Naive B cell (primary cell): ENCODE measurements at regions not wholly inside any gene's neighbourhood (a gene's known extent, or its start where the extent isn't known, plus 50 kb on each side); places are given as distances from the start of the nearest gene placed in this dataset.
A peak's percentile ranks its signal among the peaks of the same experiment; 100 is the strongest.

Experiments
- ATAC-seq, 2 donors: fragments of 150-1000 bp; cut with Tn5 transposase; 2 replicates each; pipeline ENCODE4 v1.10.0; 2021; ENCODE audit warnings: low read depth in 2 of 2, mild to moderate bottlenecking in 2 of 2, moderate library complexity in 2 of 2
- DNase-seq: peaks from one replicate; pipeline ENCODE4 v3.0.0; 2022
- H3K27ac Mint-ChIP-seq, 6 donors: one replicate each; pipeline ENCODE4 v1.8.0; 2020 to 2022; ENCODE audit warnings: mild to moderate bottlenecking in 6 of 6, mixed read lengths in 6 of 6, moderate library complexity in 5 of 6, inconsistent platforms in 2 of 6
- H3K27me3 Mint-ChIP-seq, 3 donors: one replicate each; pipeline ENCODE4 v1.8.0; 2021 to 2022; ENCODE audit warnings: mixed read lengths in 3 of 3, mild to moderate bottlenecking in 1 of 3
- H3K36me3 Mint-ChIP-seq, 2 donors: one replicate each; pipeline ENCODE4 v1.8.0; 2020 to 2022; ENCODE audit warnings: mixed read lengths in 2 of 2, inconsistent platforms in 1 of 2, mild to moderate bottlenecking in 1 of 2
- H3K4me1 Mint-ChIP-seq, 3 donors: one replicate each; pipeline ENCODE4 v1.8.0; 2020 to 2022; ENCODE audit warnings: mixed read lengths in 3 of 3, inconsistent platforms in 1 of 3, mild to moderate bottlenecking in 1 of 3, moderate library complexity in 1 of 3
- H3K4me3 Mint-ChIP-seq, 8 donors: one replicate each; pipeline ENCODE4 v1.8.0; 2020 to 2022; ENCODE audit warnings: mild to moderate bottlenecking in 8 of 8, mixed read lengths in 8 of 8, moderate library complexity in 8 of 8, inconsistent platforms in 2 of 8
- H3K9me3 Mint-ChIP-seq, 7 donors: one replicate each; pipeline ENCODE4 v1.8.0; 2020 to 2022; ENCODE audit warnings: mixed read lengths in 7 of 7, mild to moderate bottlenecking in 5 of 7, inconsistent platforms in 2 of 7, moderate library complexity in 1 of 7

DNA sequence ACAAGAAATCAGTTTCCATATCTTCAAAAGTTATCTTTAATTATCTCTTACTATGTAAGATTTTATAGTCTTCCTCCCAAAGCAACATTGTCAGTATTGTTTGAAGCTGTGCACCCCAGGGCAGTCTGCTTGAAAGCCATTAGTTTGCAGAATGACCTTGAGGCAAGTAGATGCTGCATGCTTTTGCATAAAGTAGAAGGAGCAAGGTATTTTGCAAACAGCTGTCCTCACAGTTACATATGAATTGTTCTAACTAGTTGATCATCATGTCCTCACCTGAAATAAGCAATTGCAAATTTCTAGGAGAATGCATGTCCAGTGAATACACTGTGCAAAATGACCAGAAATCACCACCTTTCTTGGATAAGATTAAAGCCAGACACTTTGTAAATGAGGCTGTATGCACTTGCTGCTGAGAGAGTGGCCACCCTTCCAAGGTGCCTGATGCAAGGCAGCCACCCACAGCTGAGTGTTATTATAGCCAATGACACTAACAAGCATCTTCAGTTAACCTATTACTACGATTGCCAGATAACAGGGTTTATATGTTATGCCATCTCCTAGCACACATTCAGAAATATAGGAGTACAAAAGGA, 730.0 kb upstream of the TMEM132C start:
- ATAC-seq: no peak
- Mint-ChIP-seq H3K27ac (no peak overlapping the region), H3K36me3 (no peaks in the 10 kb centered on the region), H3K4me1 (no peaks in the 10 kb centered on the region), H3K9me3 (peaks cover 0 to 12% (median 7%) of the 10 kb centered on the region in 7 donors), H3K4me3 (no peak overlapping the region), H3K27me3 (no peaks in the 10 kb centered on the region)
- no peak for DNase-seq

DNA sequence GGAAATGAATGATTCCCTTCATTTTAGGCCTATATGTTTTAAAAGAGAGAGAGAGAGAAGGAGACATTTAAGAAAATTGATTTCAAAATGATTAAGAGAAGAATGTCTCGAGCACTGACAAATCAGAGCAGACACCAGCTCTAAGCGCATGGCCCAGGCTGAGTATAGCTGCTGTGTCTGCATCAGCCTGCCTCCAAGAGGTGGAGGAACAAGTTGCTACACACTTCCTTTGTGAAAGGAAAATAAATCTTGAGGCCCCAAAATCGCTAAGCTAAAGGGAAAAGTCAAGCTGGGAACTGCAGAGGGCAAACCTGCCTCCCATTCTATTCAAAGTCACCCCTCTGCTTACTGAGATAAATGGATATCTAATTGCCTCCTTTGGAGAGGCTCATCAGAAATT, 728.7 kb upstream of the TMEM132C start:
- Mint-ChIP-seq H3K36me3 (no peaks in the 10 kb centered on the region), H3K27ac (no peak overlapping the region), H3K4me1 (no peaks in the 10 kb centered on the region), H3K27me3 (no peaks in the 10 kb centered on the region), H3K4me3 (no peak overlapping the region), H3K9me3 (peaks cover 0 to 12% (median 7%) of the 10 kb centered on the region in 7 donors)
- ATAC-seq (no peak), DNase-seq (no peak)

GRCh38 chr12:127539226-127539858, 727.6 kb upstream of the TMEM132C start:
- DNase-seq (no peak), ATAC-seq (no peak)
- peaks cover 0 to 12% (median 7%) of the 10 kb centered on the region in 7 donors for H3K9me3 Mint-ChIP-seq
- no peak overlapping the region for H3K4me3 Mint-ChIP-seq
- no peaks in the 10 kb centered on the region for H3K36me3 Mint-ChIP-seq
- no peaks in the 10 kb centered on the region for H3K4me1 Mint-ChIP-seq
- peak overlapping the region in 1 of 6 donors; percentile 83 for H3K27ac Mint-ChIP-seq
- no peaks in the 10 kb centered on the region for H3K27me3 Mint-ChIP-seq

GRCh38 chr12:127542391-127542790, 724.6 kb upstream of the TMEM132C start:
- peaks cover 0 to 6% (median 0%) of the 10 kb centered on the region in 7 donors for H3K9me3 Mint-ChIP-seq

DNA sequence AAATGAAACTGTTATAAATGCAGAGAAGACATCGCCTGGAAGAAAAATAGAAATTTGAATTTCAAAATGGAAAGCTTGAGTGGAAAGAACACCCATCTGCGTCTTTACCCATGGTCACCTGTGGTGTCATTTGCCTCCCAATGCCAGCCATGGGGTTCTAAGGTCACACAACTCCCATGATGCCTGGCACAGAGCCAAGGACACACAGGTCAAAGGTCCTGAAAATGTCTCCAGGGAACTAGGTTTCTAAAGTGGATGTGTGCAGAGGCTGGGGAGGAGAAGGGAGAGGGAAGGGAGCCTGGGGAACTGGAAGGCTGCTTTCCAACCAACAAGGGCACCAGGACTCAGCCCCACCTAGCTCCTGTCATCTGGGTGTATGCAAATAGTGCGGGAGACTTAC, 724.0 kb upstream of the TMEM132C start:
- H3K4me1 Mint-ChIP-seq: no peaks in the 10 kb centered on the region
- DNase-seq (no peak), ATAC-seq (no peak)
- no peak overlapping the region for H3K4me3 Mint-ChIP-seq
- H3K9me3 Mint-ChIP-seq: peaks cover 0 to 6% (median 2%) of the 10 kb centered on the region in 7 donors
- H3K27ac Mint-ChIP-seq: no peak overlapping the region
- no peaks in the 10 kb centered on the region for H3K36me3 Mint-ChIP-seq
- no peaks in the 10 kb centered on the region for H3K27me3 Mint-ChIP-seq

More at GRCh38 chr12:127542391-127542790, 724.6 kb upstream of the TMEM132C start:
- H3K4me3 Mint-ChIP-seq: no peak overlapping the region
- no peak overlapping the region for H3K27ac Mint-ChIP-seq
- ATAC-seq (no peak), DNase-seq (no peak)
- no peaks in the 10 kb centered on the region for H3K27me3 Mint-ChIP-seq
- no peaks in the 10 kb centered on the region for H3K4me1 Mint-ChIP-seq
- H3K36me3 Mint-ChIP-seq: no peaks in the 10 kb centered on the region

DNA sequence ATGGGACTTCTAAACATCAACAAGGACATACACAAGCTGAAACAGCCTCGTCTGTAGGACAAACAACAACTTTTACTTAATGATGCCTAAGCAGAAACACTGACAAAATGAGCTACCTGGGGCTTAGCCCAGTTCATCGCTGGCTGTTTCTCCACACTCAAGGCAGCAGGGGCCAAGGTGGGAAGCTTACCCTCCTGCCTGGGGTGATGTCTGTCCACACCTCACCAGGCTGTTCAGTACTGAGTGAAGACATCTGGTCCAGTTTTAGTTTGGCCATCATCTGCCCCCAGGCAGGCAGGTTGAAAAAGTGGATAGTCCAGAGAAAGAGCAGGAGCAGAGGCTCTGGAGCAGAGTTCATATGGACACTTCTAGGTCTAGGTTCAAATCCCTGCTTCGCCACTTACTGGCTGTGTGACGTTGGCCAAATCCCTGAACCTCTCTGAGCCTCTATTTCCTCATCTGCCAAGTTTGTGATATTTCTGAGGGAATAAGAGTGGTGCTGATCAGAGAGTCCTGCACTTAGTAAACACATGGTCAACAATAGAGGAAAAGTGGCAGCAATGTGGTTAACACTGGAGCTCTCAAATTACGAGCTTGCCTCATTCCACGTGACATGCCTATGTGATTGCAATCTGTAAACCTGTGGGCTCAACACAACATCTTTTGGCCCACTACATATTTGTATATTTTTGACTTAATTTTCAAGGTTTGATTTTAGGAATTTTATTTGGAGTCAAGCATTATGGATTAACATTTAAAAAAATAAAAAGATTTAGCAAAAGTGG, 720.1 kb upstream of the TMEM132C start:
- ATAC-seq (no peak), DNase-seq (no peak)
- Mint-ChIP-seq H3K27me3 (no peaks in the 10 kb centered on the region), H3K36me3 (no peaks in the 10 kb centered on the region), H3K4me3 (no peak overlapping the region), H3K27ac (no peak overlapping the region), H3K9me3 (peaks cover 0 to 5% (median 2%) of the 10 kb centered on the region in 7 donors), H3K4me1 (no peaks in the 10 kb centered on the region)

DNA sequence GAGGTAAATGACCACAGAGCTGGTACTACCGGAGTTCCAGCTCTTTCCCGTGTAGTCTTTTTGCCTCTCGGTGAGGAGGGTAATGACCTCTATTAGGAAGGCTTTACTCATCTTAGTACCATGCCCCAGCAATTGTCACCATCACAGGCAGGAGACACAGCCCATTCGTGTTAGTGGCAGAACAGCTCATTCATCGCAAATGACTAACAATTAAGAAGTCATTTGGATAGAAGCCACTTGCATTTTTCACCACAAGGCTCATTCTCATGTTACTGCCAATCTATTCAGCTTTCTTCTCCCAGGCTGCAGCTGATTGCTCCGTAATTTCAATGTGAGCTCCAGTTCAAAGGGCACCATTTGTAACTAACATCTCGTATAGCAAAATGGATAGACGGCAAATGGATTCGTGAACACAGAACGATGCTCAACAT, 718.8 kb upstream of the TMEM132C start:
- Mint-ChIP-seq H3K36me3 (no peaks in the 10 kb centered on the region), H3K4me1 (no peaks in the 10 kb centered on the region)
- no peak for ATAC-seq

DNA sequence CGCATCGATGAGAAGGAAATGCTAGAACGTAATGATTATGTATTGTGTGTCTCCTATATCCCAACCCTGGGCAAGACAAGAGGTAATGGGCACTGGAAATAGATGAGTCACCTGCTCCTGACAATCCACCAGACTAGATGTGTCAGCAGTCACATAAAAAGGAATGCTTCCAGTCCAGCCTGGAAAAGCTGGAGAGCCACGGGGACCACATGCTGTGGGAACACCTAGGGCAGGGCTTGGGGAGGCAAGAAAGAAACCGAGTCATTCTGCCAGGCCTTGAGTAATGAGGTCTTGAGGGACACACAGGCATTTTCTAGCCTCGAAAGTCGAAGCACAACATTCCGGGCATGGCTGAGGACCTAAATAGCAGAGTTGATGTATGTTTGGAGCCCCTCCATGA, 716.7 kb upstream of the TMEM132C start:
- H3K27ac Mint-ChIP-seq: no peak overlapping the region
- H3K36me3 Mint-ChIP-seq: no peaks in the 10 kb centered on the region
- H3K27me3 Mint-ChIP-seq: no peaks in the 10 kb centered on the region
- no peak for DNase-seq
- no peaks in the 10 kb centered on the region for H3K4me1 Mint-ChIP-seq
- peak overlapping the region in 1 of 8 donors; percentile 68 for H3K4me3 Mint-ChIP-seq
- ATAC-seq: no peak
- peaks cover 7 to 15% (median 8%) of the 10 kb centered on the region in 7 donors for H3K9me3 Mint-ChIP-seq

More for the DNA sequence above, 718.8 kb upstream of the TMEM132C start:
- H3K9me3 Mint-ChIP-seq: peaks cover 5 to 15% (median 8%) of the 10 kb centered on the region in 7 donors
- no peak overlapping the region for H3K27ac Mint-ChIP-seq
- no peak overlapping the region for H3K4me3 Mint-ChIP-seq
- DNase-seq: no peak
- H3K27me3 Mint-ChIP-seq: no peaks in the 10 kb centered on the region

DNA sequence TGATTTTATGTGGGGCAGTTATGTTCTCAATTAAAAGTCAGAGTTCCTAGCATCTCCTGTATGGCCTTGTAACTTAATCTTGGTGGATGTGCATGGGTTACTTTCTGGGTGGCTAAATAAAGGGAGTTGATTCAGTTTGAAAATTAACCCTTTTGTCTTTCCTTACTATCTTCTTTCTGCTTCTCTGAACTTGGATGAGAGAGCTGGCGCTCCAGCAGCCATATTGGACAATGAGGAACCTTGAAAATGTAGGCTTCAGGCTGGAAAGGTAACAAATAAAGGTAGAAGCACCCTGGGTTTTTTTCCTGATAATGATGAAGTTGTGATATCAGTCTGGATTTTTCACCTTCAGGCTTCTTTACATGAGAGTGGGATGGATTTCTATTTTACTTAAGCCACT, 714.1 kb upstream of the TMEM132C start:
- Mint-ChIP-seq H3K4me3 (no peak overlapping the region), H3K27ac (no peak overlapping the region), H3K4me1 (no peaks in the 10 kb centered on the region), H3K27me3 (no peaks in the 10 kb centered on the region), H3K36me3 (no peaks in the 10 kb centered on the region), H3K9me3 (peaks cover 7 to 12% (median 11%) of the 10 kb centered on the region in 7 donors)
- ATAC-seq (no peak), DNase-seq (no peak)

DNA sequence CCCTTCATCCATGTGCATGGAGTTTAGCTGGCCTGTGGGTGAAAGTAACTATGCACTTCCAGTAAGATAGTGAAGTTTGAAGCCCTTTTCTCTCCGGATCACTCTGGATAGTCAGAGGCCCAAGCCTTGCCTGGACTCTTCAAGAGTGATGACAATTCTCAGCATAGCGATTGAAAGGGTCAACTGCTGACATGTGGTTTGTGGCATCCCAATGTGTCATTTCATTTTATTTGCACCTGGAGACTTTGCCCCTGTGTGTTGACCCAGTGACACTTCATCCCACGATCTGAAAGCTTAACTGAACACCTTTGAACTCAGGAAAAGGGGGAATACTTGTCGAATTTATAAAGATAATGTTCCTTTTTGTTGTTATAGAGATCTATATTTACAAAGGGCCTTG, 711.9 kb upstream of the TMEM132C start:
- no peaks in the 10 kb centered on the region for H3K4me1 Mint-ChIP-seq
- no peak overlapping the region for H3K27ac Mint-ChIP-seq

GRCh38 chr12:127556231-127556886, 710.6 kb upstream of the TMEM132C start:
- ATAC-seq: no peak
- H3K27ac Mint-ChIP-seq: no peak overlapping the region

More for the DNA sequence above, 711.9 kb upstream of the TMEM132C start:
- DNase-seq (no peak), ATAC-seq (no peak)
- Mint-ChIP-seq H3K9me3 (peaks cover 8 to 15% (median 11%) of the 10 kb centered on the region in 7 donors), H3K27me3 (no peaks in the 10 kb centered on the region), H3K4me3 (no peak overlapping the region), H3K36me3 (no peaks in the 10 kb centered on the region)

DNA sequence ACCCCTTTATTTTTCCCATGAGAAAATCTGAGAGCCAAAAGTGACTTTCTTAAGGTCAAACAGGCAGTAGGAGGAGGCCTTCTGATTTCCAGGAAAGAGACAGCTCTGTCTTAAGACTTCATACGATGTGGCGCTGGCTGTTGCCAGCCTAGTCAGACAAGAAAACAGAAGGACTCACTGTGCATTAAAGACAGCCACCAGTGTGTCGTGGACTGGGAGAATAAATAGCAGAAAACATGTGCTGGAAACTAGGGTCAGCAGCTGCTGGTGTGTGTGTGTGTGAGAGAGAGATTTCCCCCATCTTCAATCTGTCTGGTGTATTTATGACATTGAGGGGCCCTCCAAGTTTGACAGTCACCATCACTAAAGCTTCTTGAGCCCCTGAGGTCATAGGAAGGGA, 708.6 kb upstream of the TMEM132C start:
- Mint-ChIP-seq H3K27ac (no peak overlapping the region), H3K9me3 (peaks cover 0 to 11% (median 2%) of the 10 kb centered on the region in 7 donors), H3K4me1 (no peaks in the 10 kb centered on the region), H3K36me3 (no peaks in the 10 kb centered on the region), H3K4me3 (no peak overlapping the region), H3K27me3 (no peaks in the 10 kb centered on the region)
- ATAC-seq: no peak
- DNase-seq: no peak

More at GRCh38 chr12:127556231-127556886, 710.6 kb upstream of the TMEM132C start:
- no peaks in the 10 kb centered on the region for H3K4me1 Mint-ChIP-seq
- H3K36me3 Mint-ChIP-seq: no peaks in the 10 kb centered on the region
- no peak for DNase-seq
- peaks cover 7 to 18% (median 11%) of the 10 kb centered on the region in 7 donors for H3K9me3 Mint-ChIP-seq
- no peaks in the 10 kb centered on the region for H3K27me3 Mint-ChIP-seq
- H3K4me3 Mint-ChIP-seq: peak overlapping the region in 1 of 8 donors; percentile 4

GRCh38 chr12:127559349-127560040, 707.5 kb upstream of the TMEM132C start:
- ATAC-seq: no peak
- H3K4me1 Mint-ChIP-seq: no peaks in the 10 kb centered on the region
- DNase-seq: no peak
- no peaks in the 10 kb centered on the region for H3K36me3 Mint-ChIP-seq
- H3K4me3 Mint-ChIP-seq: no peak overlapping the region
- H3K9me3 Mint-ChIP-seq: peaks cover 0 to 11% (median 3%) of the 10 kb centered on the region in 7 donors
- H3K27me3 Mint-ChIP-seq: no peaks in the 10 kb centered on the region
- H3K27ac Mint-ChIP-seq: no peak overlapping the region
